ENCODE measurements at regions not wholly inside any gene's neighbourhood (a gene's known extent, or its start where the extent isn't known, plus 50 kb on each side); places are given as distances from the start of the nearest gene placed in this dataset.

DNA sequence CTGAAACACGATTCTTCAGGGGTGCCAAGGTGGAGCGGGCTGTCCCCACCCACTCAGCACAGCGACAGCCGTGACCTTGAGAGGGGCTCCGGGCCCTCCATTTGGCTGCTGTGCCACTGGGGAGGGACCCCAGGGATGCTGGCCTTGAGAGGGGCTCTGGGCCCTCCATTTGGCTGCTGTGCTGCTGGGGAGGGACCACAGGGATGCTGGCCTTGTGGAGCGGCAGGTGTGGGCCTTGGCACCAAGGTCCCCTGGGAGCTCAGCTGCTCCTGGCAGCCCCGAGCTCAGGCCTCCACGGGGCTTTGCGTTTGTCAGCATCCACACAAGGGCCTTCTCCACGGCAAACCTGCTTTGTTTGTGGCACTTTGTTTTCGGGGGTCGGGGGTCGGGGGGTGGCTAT is 137.6 kb upstream of the LPCAT1 start:
- Histone ChIP-seq H4K20me1 (ENCODE audit: control insufficient read depth, insufficient read depth, low read length, poor library complexity, severe bottlenecking) (no peaks in the 10 kb centered on the region), H3K4me1 (ENCODE audit: control insufficient read depth in 2 of 2, insufficient read depth in 2 of 2, low read length in 2 of 2) (peaks cover 0 to 6% of the 10 kb centered on the region in 2 donors), H3K9me3 (ENCODE audit: control extremely low read depth in 1 of 3, control insufficient read depth in 2 of 3, insufficient read depth in 1 of 3, low read length in 2 of 3) (peaks cover 0 to 3% (median 0%) of the 10 kb centered on the region in 3 donors), H3K79me2 (ENCODE audit: control insufficient read depth, insufficient read depth, low read length) (no peaks in the 10 kb centered on the region), H3K27ac (ENCODE audit: low read length in 2 of 2) (no peak overlapping the region), H3K27me3 (replicated peaks in 1 of 4; ENCODE audit: control extremely low read depth in 1 of 4, control insufficient read depth in 3 of 4, insufficient read depth in 4 of 4, low read length in 3 of 4) (peaks cover 0 to 30% (median 12%) of the 10 kb centered on the region in 4 experiments), H3K36me3 (replicated peaks in 1 of 2; ENCODE audit: control extremely low read depth in 1 of 2, control insufficient read depth in 1 of 2, extremely low read depth in 1 of 2, insufficient read depth in 2 of 2, low read length in 1 of 2) (no peaks in the 10 kb centered on the region), H3K4me2 (replicated peaks; ENCODE audit: low read depth, low read length, poor library complexity, severe bottlenecking) (no peak overlapping the region), H2AFZ (ENCODE audit: insufficient read depth, low read depth, low read length, poor library complexity, severe bottlenecking) (no peak overlapping the region), H3K9ac (ENCODE audit: low read length) (no peak overlapping the region), H3K4me3 (ENCODE audit: control extremely low read depth in 1 of 5, extremely low read depth in 1 of 5, insufficient read depth in 1 of 5, low read depth in 2 of 5, low read length in 4 of 5) (no peak overlapping the region)
- H3K4me1 Mint-ChIP-seq, result peaks cover 7% of the 10 kb centered on the region
- 79% methylated on average over 13 of the region's 13 CpGs for WGBS (ENCODE audit: insufficient coverage)
- ChIA-PET CTCF (no interaction called here), POLR2A (no interaction called here)
- intact Hi-C loops (cut with micrococcal nuclease), result no loop called here
- DNase-seq (no peak), ATAC-seq (ENCODE audit: low read depth) (no peak)
- H3K4me3 Mint-ChIP-seq, result no peak overlapping the region
- TF ChIP-seq EZH2 (IDR thresholded peaks at IDR 0.05; ENCODE audit: borderline replicate concordance, insufficient read depth, low read depth, low read length, poor library complexity, severe bottlenecking), result no peak
- TF ChIP-seq, protein P1, sequence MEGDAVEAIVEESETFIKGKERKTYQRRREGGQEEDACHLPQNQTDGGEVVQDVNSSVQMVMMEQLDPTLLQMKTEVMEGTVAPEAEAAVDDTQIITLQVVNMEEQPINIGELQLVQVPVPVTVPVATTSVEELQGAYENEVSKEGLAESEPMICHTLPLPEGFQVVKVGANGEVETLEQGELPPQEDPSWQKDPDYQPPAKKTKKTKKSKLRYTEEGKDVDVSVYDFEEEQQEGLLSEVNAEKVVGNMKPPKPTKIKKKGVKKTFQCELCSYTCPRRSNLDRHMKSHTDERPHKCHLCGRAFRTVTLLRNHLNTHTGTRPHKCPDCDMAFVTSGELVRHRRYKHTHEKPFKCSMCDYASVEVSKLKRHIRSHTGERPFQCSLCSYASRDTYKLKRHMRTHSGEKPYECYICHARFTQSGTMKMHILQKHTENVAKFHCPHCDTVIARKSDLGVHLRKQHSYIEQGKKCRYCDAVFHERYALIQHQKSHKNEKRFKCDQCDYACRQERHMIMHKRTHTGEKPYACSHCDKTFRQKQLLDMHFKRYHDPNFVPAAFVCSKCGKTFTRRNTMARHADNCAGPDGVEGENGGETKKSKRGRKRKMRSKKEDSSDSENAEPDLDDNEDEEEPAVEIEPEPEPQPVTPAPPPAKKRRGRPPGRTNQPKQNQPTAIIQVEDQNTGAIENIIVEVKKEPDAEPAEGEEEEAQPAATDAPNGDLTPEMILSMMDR (IDR thresholded peaks at IDR 0.05), result no peak
- H3K9me3 Mint-ChIP-seq (ENCODE audit: insufficient read depth), result no peaks in the 10 kb centered on the region
- peaks cover 46% of the 10 kb centered on the region for H3K27me3 Mint-ChIP-seq
- no peak overlapping the region for H3K27ac Mint-ChIP-seq

DNA sequence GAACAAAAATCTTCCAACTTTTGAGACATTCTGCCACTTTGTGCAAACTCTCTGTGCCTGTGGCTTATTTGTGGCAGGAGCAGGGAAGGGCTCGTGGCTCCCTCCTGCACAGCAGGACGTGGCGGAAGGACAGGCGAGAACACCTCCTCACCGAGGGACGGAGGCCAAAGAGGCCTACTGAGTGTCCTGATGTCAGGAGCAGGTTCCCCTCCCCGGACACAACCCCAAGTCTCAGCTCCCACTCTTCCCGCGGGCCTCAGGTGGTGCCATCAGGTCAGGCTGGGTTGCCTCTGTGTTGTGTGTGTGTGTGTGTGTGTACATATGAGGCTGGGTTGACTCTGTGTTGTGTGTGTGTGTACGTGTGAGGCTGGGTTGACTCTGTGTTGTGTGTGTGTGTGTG is 136.8 kb upstream of the LPCAT1 start:
- Histone ChIP-seq H3K9me3 (ENCODE audit: control extremely low read depth in 1 of 3, control insufficient read depth in 2 of 3, insufficient read depth in 1 of 3, low read length in 2 of 3) (peaks cover 0 to 3% (median 0%) of the 10 kb centered on the region in 3 donors), H3K36me3 (replicated peaks in 1 of 2; ENCODE audit: control extremely low read depth in 1 of 2, control insufficient read depth in 1 of 2, extremely low read depth in 1 of 2, insufficient read depth in 2 of 2, low read length in 1 of 2) (no peaks in the 10 kb centered on the region), H4K20me1 (ENCODE audit: control insufficient read depth, insufficient read depth, low read length, poor library complexity, severe bottlenecking) (no peaks in the 10 kb centered on the region), H3K9ac (ENCODE audit: low read length) (no peak overlapping the region), H2AFZ (ENCODE audit: insufficient read depth, low read depth, low read length, poor library complexity, severe bottlenecking) (no peak overlapping the region), H3K4me1 (ENCODE audit: control insufficient read depth in 2 of 2, insufficient read depth in 2 of 2, low read length in 2 of 2) (peaks cover 0 to 3% of the 10 kb centered on the region in 2 donors), H3K4me2 (replicated peaks; ENCODE audit: low read depth, low read length, poor library complexity, severe bottlenecking) (no peak overlapping the region), H3K27me3 (replicated peaks in 1 of 4; ENCODE audit: control extremely low read depth in 1 of 4, control insufficient read depth in 3 of 4, insufficient read depth in 4 of 4, low read length in 3 of 4) (peaks cover 0 to 22% (median 7%) of the 10 kb centered on the region in 4 experiments), H3K27ac (ENCODE audit: low read length in 2 of 2) (no peak overlapping the region), H3K4me3 (ENCODE audit: control extremely low read depth in 1 of 5, extremely low read depth in 1 of 5, insufficient read depth in 1 of 5, low read depth in 2 of 5, low read length in 4 of 5) (no peak overlapping the region), H3K79me2 (ENCODE audit: control insufficient read depth, insufficient read depth, low read length) (no peaks in the 10 kb centered on the region)
- Mint-ChIP-seq H3K27ac (no peak overlapping the region), H3K27me3 (peaks cover 38% of the 10 kb centered on the region), H3K4me3 (no peak overlapping the region), H3K9me3 (ENCODE audit: insufficient read depth) (no peaks in the 10 kb centered on the region), H3K4me1 (peaks cover under 1% of the 10 kb centered on the region)
- ChIA-PET CTCF (no interaction called here), POLR2A (no interaction called here)
- no peak for ATAC-seq (ENCODE audit: low read depth)
- intact Hi-C loops (cut with micrococcal nuclease), result no loop called here
- TF ChIP-seq EZH2 (IDR thresholded peaks at IDR 0.05; ENCODE audit: borderline replicate concordance, insufficient read depth, low read depth, low read length, poor library complexity, severe bottlenecking), result no peak
- WGBS (ENCODE audit: insufficient coverage), result 77% methylated on average over 7 of the region's 10 CpGs
- DNase-seq, result no peak
